ENCODE measurements at regions not wholly inside any gene's neighbourhood (a gene's known extent, or its start where the extent isn't known, plus 50 kb on each side); places are given as distances from the start of the nearest gene placed in this dataset.
"Not testable (repeated sequence)": the region's sequence is repeated elsewhere in the genome, so short reads cannot be mapped to it uniquely, and the experiment has no call there.

GRCh38 chrX:127405946-127406345, 586.4 kb downstream of the PRR32 start:
- DNase-seq, result no peak

GRCh38 chrX:127404161-127404560, 584.6 kb downstream of the PRR32 start:
- no peak for DNase-seq

- not testable (repeated sequence) for DNase-seq
Observed at GRCh38 chrX:127400231-127400630, 580.7 kb downstream of the PRR32 start.

GRCh38 chrX:127390316-127390715, 570.8 kb downstream of the PRR32 start:
- no peak for DNase-seq

- no peak for DNase-seq
Observed at GRCh38 chrX:127389900-127390299, 570.4 kb downstream of the PRR32 start.
